CD4-positive, alpha-beta memory T cell (primary cell): ENCODE measurements at regions not wholly inside any gene's neighbourhood (a gene's known extent, or its start where the extent isn't known, plus 50 kb on each side); places are given as distances from the start of the nearest gene placed in this dataset.

Experiments used
- CTCF ChIA-PET: fragments of 350-600 bp; sonication (Branson Sonifier 250); formaldehyde crosslinking; loops from one replicate; lab custom pipeline; 2021; ENCODE audit warnings: inconsistent platforms; ENCODE audit not compliant: partially characterized antibody; lab: Charles Lee
- POLR2A ChIA-PET: fragments of 350-600 bp; sonication (Branson Sonifier 250); formaldehyde crosslinking; loops from one replicate; lab custom pipeline; 2021; ENCODE audit not compliant: partially characterized antibody; lab: Charles Lee
- DNase-seq, 5 donors: peaks; one replicate each; pipeline versions ENCODE4 v3.0.0 to v3.0.0-alpha.2; 2020 to 2022; ENCODE audit warnings: mixed read lengths in 1 of 5
- H3K27ac ChIP-seq: one replicate; pipeline ENCODE4 v1.7.0; 2013; ENCODE audit warnings: low read depth, low read length
- H3K27me3 ChIP-seq: 2 replicates; pipeline ENCODE4 v1.7.0; 2013; ENCODE audit warnings: mild to moderate bottlenecking, low read length, moderate library complexity; ENCODE audit not compliant: insufficient read depth
- H3K36me3 ChIP-seq: 2 replicates; pipeline ENCODE4 v1.7.0; 2013; ENCODE audit warnings: mild to moderate bottlenecking, low read length, moderate library complexity; ENCODE audit not compliant: insufficient read depth
- H3K4me1 ChIP-seq: 2 replicates; pipeline ENCODE4 v1.7.0; 2013; ENCODE audit warnings: mild to moderate bottlenecking, low read length, moderate library complexity; ENCODE audit not compliant: insufficient read depth
- H3K4me3 ChIP-seq, 2 donors: one replicate each; pipeline ENCODE4 v1.7.0; 2013; ENCODE audit warnings: low read length in 2 of 2, mild to moderate bottlenecking in 1 of 2
- H3K9me3 ChIP-seq, 2 donors: one replicate each; pipeline ENCODE4 v1.7.0; 2013; ENCODE audit warnings: low read length in 2 of 2, control low read depth in 1 of 2; ENCODE audit not compliant: control insufficient read depth in 1 of 2
- H3K27ac Mint-ChIP-seq, 7 donors: one replicate each; pipeline ENCODE4 v1.8.0; 2020 to 2021; ENCODE audit warnings: mixed read lengths in 7 of 7, mild to moderate bottlenecking in 6 of 7, inconsistent platforms in 3 of 7, moderate library complexity in 3 of 7
- H3K27me3 Mint-ChIP-seq, 2 donors: one replicate each; pipeline ENCODE4 v1.8.0; 2020 to 2021; ENCODE audit warnings: mixed read lengths in 2 of 2
- H3K36me3 Mint-ChIP-seq, 2 donors: one replicate each; pipeline ENCODE4 v1.8.0; 2020 to 2021; ENCODE audit warnings: mixed read lengths in 2 of 2, inconsistent platforms in 1 of 2, mild to moderate bottlenecking in 1 of 2
- H3K4me1 Mint-ChIP-seq, 4 donors: one replicate each; pipeline ENCODE4 v1.8.0; 2020 to 2021; ENCODE audit warnings: mixed read lengths in 4 of 4, mild to moderate bottlenecking in 1 of 4
- H3K4me3 Mint-ChIP-seq, 8 donors: one replicate each; pipeline ENCODE4 v1.8.0; 2020 to 2021; ENCODE audit warnings: mixed read lengths in 8 of 8, mild to moderate bottlenecking in 7 of 8, moderate library complexity in 6 of 8, inconsistent platforms in 3 of 8
- H3K9me3 Mint-ChIP-seq, 8 donors: one replicate each; pipeline ENCODE4 v1.8.0; 2020 to 2021; ENCODE audit warnings: mixed read lengths in 8 of 8, mild to moderate bottlenecking in 5 of 8, inconsistent platforms in 3 of 8, moderate library complexity in 1 of 8
- intact Hi-C: fragments of 100-400 bp; cut with micrococcal nuclease; formaldehyde crosslinking; loops from one replicate; pipeline ENCODE4 v1.15.1; 2023

- Mint-ChIP-seq H3K27ac (no peak overlapping the region), H3K4me1 (no peaks in the 10 kb centered on the region), H3K36me3 (no peaks in the 10 kb centered on the region), H3K27me3 (peaks cover 3 to 4% of the 10 kb centered on the region in 2 donors), H3K9me3 (peaks cover 0 to 18% (median 6%) of the 10 kb centered on the region in 8 donors), H3K4me3 (no peak overlapping the region)
- H3K9me3 ChIP-seq: no peaks in the 10 kb centered on the region
- DNase-seq: no peak
- H3K4me1 ChIP-seq: no peaks in the 10 kb centered on the region
- POLR2A ChIA-PET: no interaction called here
- intact Hi-C loops: no loop called here
- H3K27me3 ChIP-seq: no peaks in the 10 kb centered on the region
- H3K27ac ChIP-seq: no peak overlapping the region
- H3K4me3 ChIP-seq: no peak overlapping the region
- CTCF ChIA-PET: no interaction called here
- H3K36me3 ChIP-seq: no peaks in the 10 kb centered on the region
These were observed 206.1 kb downstream of the TTC32 start for GRCh38 chr2:19695706-19696105.

GRCh38 chr2:19691892-19692291 lies 209.9 kb downstream of the TTC32 start:
- Mint-ChIP-seq H3K36me3 (no peaks in the 10 kb centered on the region), H3K27ac (no peak overlapping the region), H3K4me1 (no peaks in the 10 kb centered on the region), H3K27me3 (peaks cover 5% of the 10 kb centered on the region in 2 donors), H3K4me3 (no peak overlapping the region), H3K9me3 (peaks cover 0 to 8% (median 3%) of the 10 kb centered on the region in 8 donors)
- H3K4me3 ChIP-seq: no peak overlapping the region
- no peaks in the 10 kb centered on the region for H3K9me3 ChIP-seq
- H3K4me1 ChIP-seq: no peaks in the 10 kb centered on the region
- no peak for DNase-seq
- ChIA-PET CTCF (no interaction called here), POLR2A (no interaction called here)
- no peaks in the 10 kb centered on the region for H3K36me3 ChIP-seq
- H3K27ac ChIP-seq: no peak overlapping the region
- intact Hi-C loops: no loop called here
- no peaks in the 10 kb centered on the region for H3K27me3 ChIP-seq

- H3K36me3 Mint-ChIP-seq: no peaks in the 10 kb centered on the region
- DNase-seq: no peak
- H3K9me3 Mint-ChIP-seq: peaks cover 0 to 3% (median 0%) of the 10 kb centered on the region in 8 donors
- POLR2A ChIA-PET: no interaction called here
- Histone ChIP-seq H3K4me3 (no peak overlapping the region), H3K9me3 (no peaks in the 10 kb centered on the region), H3K4me1 (no peaks in the 10 kb centered on the region), H3K27me3 (no peaks in the 10 kb centered on the region), H3K27ac (no peak overlapping the region), H3K36me3 (no peaks in the 10 kb centered on the region)
- H3K27me3 Mint-ChIP-seq: peaks cover 3 to 5% of the 10 kb centered on the region in 2 donors
- intact Hi-C loops: no loop called here
- CTCF ChIA-PET: no interaction called here
- H3K4me3 Mint-ChIP-seq: no peak overlapping the region
- no peak overlapping the region for H3K27ac Mint-ChIP-seq
- no peaks in the 10 kb centered on the region for H3K4me1 Mint-ChIP-seq
These were observed 211.4 kb downstream of the TTC32 start for GRCh38 chr2:19690429-19690828.

- no peaks in the 10 kb centered on the region for H3K4me1 ChIP-seq
- H3K36me3 ChIP-seq: no peaks in the 10 kb centered on the region
- H3K27ac ChIP-seq: no peak overlapping the region
- Mint-ChIP-seq H3K4me1 (no peaks in the 10 kb centered on the region), H3K9me3 (peaks cover 0 to 2% (median 0%) of the 10 kb centered on the region in 8 donors), H3K27ac (no peak overlapping the region), H3K36me3 (no peaks in the 10 kb centered on the region), H3K4me3 (no peak overlapping the region), H3K27me3 (peaks cover 3 to 5% of the 10 kb centered on the region in 2 donors)
- no peaks in the 10 kb centered on the region for H3K9me3 ChIP-seq
- CTCF ChIA-PET: no interaction called here
- DNase-seq: no peak
- POLR2A ChIA-PET: no interaction called here
- H3K4me3 ChIP-seq: no peak overlapping the region
- no peaks in the 10 kb centered on the region for H3K27me3 ChIP-seq
- intact Hi-C loops: no loop called here
These were observed 212.1 kb downstream of the TTC32 start for GRCh38 chr2:19689646-19690168.

GRCh38 chr2:19688059-19688458 lies 213.7 kb downstream of the TTC32 start:
- no peak for DNase-seq
- no peak overlapping the region for H3K4me3 ChIP-seq
- H3K9me3 ChIP-seq: no peaks in the 10 kb centered on the region
- intact Hi-C loops: no loop called here
- H3K36me3 ChIP-seq: no peaks in the 10 kb centered on the region
- H3K4me1 ChIP-seq: no peaks in the 10 kb centered on the region
- peaks cover 0 to 2% (median 0%) of the 10 kb centered on the region in 8 donors for H3K9me3 Mint-ChIP-seq
- no peaks in the 10 kb centered on the region for H3K27me3 ChIP-seq
- no peaks in the 10 kb centered on the region for H3K36me3 Mint-ChIP-seq
- no peaks in the 10 kb centered on the region for H3K4me1 Mint-ChIP-seq
- H3K27me3 Mint-ChIP-seq: peaks cover 3 to 5% of the 10 kb centered on the region in 2 donors
- H3K4me3 Mint-ChIP-seq: no peak overlapping the region
- no peak overlapping the region for H3K27ac Mint-ChIP-seq
- H3K27ac ChIP-seq: no peak overlapping the region
- POLR2A ChIA-PET: no interaction called here
- CTCF ChIA-PET: no interaction called here

GRCh38 chr2:19687017-19687659 lies 214.6 kb downstream of the TTC32 start:
- no peaks in the 10 kb centered on the region for H3K36me3 Mint-ChIP-seq
- Histone ChIP-seq H3K27me3 (no peaks in the 10 kb centered on the region), H3K27ac (no peak overlapping the region), H3K4me1 (no peaks in the 10 kb centered on the region), H3K4me3 (no peak overlapping the region), H3K36me3 (no peaks in the 10 kb centered on the region), H3K9me3 (no peaks in the 10 kb centered on the region)
- no peak for DNase-seq
- H3K4me1 Mint-ChIP-seq: no peaks in the 10 kb centered on the region
- ChIA-PET CTCF (no interaction called here), POLR2A (no interaction called here)
- H3K27me3 Mint-ChIP-seq: peaks cover 3 to 5% of the 10 kb centered on the region in 2 donors
- H3K4me3 Mint-ChIP-seq: no peak overlapping the region
- no peak overlapping the region for H3K27ac Mint-ChIP-seq
- intact Hi-C loops: no loop called here
- H3K9me3 Mint-ChIP-seq: peaks cover 0 to 2% (median 0%) of the 10 kb centered on the region in 8 donors

- Mint-ChIP-seq H3K27me3 (peaks cover 3 to 5% of the 10 kb centered on the region in 2 donors), H3K9me3 (peaks cover 0 to 2% (median 0%) of the 10 kb centered on the region in 8 donors), H3K4me1 (no peaks in the 10 kb centered on the region), H3K27ac (no peak overlapping the region), H3K36me3 (no peaks in the 10 kb centered on the region), H3K4me3 (no peak overlapping the region)
- H3K9me3 ChIP-seq: no peaks in the 10 kb centered on the region
- no peak overlapping the region for H3K27ac ChIP-seq
- H3K4me3 ChIP-seq: no peak overlapping the region
- no peak for DNase-seq
- H3K4me1 ChIP-seq: no peaks in the 10 kb centered on the region
- no peaks in the 10 kb centered on the region for H3K36me3 ChIP-seq
- ChIA-PET CTCF (no interaction called here), POLR2A (no interaction called here)
- intact Hi-C loops: no loop called here
- no peaks in the 10 kb centered on the region for H3K27me3 ChIP-seq
These were observed 215.3 kb downstream of the TTC32 start for GRCh38 chr2:19686439-19686838.
